ENCODE measurements at regions not wholly inside any gene's neighbourhood (a gene's known extent, or its start where the extent isn't known, plus 50 kb on each side); places are given as distances from the start of the nearest gene placed in this dataset.
A peak's percentile ranks its signal among the peaks of the same experiment; 100 is the strongest.
"Not testable (repeated sequence)": the region's sequence is repeated elsewhere in the genome, so short reads cannot be mapped to it uniquely, and the experiment has no call there.

DNA sequence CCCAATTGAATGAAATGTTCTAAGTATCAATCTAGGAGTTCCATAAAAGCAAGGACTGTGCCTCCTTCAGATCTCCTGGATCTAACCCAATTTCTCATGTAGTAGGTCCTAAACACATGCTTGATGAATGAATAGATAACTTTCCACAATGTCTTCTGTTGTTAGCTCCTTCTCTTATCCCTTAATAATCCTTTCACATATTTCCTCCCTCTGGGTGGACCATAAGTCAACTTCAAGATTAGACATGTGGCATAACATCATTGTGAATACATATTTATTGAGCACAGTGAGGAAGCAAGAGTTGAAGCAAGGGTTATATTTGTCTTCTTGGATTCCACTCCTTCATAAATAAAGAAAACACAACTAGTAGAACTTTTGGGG is 108.6 kb upstream of the EGFLAM start:
- no peak for DNase-seq

GRCh38 chr5:38148021-38148625 is 110.2 kb upstream of the EGFLAM start:
- peak in 21 of 56 donors; percentile 1 to 80 (median 6) for DNase-seq

- no peak for DNase-seq
These were observed 115.0 kb upstream of the EGFLAM start for GRCh38 chr5:38143384-38143783.

- no peak for DNase-seq
These were observed 116.7 kb upstream of the EGFLAM start for GRCh38 chr5:38141665-38142064.

DNA sequence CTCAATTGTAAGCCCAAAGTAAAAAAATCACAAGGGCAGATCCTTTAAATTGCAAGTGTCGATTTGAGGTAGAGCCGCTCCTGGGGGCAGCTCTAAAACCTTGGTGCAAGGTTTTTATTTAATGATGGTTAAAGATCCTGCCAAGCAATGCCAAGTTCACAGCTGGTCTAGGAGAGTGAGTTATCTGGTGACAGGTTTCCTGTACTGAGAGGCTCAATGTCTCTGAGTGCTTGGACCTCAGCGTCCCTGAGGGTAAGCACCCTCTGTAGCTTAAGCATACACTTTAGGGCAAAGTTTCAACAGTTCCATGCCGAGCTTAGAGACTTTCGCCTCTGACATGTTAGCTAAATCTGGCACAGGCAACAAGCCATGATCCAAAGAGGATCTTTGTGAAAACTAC is 119.8 kb upstream of the EGFLAM start:
- DNase-seq = no peak

- no peak for DNase-seq
These were observed 122.8 kb upstream of the EGFLAM start for GRCh38 chr5:38135486-38136039.

GRCh38 chr5:38134810-38135209 is 123.5 kb upstream of the EGFLAM start:
- no peak for DNase-seq

- not testable (repeated sequence) for DNase-seq
These were observed 124.1 kb upstream of the EGFLAM start for GRCh38 chr5:38134294-38134693.

- no peak for DNase-seq
These were observed 126.7 kb upstream of the EGFLAM start for GRCh38 chr5:38131686-38132085.

DNA sequence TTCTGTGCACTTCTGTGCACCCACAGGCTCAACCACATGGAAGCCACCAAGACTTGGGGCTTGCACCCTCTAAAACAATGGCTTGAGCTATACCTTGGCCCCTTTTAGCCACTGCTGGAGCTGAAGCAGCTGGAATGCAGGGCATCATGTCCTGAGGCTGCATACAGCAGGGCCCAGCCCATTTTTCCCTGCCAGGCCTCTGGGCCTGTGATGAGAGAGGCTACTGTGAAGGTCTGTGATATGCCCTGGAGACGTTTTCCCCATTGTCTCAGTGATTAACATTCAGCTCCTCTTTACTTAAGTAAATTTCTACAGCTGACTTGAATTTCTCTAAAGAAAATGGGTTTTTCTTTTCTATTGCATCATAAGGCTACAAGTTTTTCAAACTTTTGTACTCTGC is 134.0 kb upstream of the EGFLAM start:
- no peak for DNase-seq

DNA sequence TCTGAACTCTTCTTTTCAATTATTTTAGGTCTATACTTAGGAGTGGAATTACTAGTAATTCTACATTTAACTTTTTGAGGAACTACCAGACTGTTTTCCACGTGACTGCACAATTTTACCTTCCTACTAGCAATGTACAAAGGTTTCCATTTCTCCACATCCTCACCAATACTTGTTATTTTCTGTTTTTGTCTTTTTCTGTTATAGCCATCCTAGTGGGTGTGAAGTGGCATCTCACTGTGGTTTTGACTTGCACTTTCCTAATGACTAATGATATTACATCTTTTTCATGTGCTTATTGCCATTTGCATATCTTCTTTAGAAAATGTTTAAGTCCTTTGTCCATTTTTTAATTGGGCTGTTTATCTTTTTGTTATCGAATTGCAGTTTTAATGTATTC is 136.9 kb upstream of the EGFLAM start:
- DNase-seq = no peak

DNA sequence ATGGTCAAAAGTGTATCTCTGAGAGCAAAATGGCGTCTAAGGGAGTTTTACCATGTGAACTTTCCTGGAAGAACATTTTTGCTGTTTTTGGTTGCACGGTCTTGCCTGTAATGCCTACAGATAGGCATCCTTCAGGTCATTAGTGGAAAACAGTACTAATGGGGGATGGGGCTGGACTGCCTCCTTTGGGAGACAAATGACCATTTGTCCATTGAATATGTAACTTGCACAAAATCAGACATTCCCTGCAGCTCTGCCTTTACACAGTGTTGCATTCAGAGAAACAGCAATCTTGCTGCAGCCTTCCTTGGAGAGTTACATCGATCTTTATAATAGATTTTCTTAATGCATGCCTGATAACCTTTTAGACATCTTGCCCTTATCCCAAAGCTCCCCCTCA is 138.5 kb upstream of the EGFLAM start:
- DNase-seq = no peak

DNA sequence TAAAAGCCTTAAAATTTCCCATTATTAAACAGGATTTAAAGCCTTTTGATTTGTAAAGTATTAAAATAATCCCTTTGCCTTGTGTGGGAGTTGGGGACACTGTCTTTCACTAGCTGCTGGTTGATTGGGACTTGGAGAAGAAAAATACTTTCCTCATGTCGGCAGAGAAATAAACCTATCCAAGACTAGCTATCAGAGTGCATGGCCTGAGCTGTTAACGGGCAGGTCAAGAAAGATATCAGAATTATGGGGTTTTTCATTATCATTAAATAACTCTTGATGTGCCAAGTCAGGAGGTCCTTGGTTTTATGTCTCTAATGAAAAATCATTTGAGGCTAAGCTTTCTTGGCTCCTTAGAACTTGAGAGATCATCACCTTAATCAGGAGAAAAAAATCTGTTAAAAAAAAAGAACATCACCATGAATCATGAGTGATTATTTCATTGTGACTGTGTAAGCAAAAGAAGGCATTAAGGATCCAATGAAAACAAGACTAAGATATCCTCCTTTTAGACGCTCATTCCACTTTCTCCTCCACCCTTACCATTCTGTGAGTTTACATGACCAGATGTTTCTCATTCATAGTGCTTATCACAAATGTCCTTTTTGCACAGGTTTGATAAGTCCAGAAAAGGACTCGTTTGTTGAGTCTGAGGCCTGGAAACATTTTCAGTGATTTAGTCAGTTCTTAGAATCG is 140.4 kb upstream of the EGFLAM start:
- no peak for DNase-seq

- no peak for DNase-seq
These were observed 143.0 kb upstream of the EGFLAM start for GRCh38 chr5:38115318-38115827.

GRCh38 chr5:38113880-38114279 is 144.5 kb upstream of the EGFLAM start:
- DNase-seq = no peak

- DNase-seq = no peak
These were observed 144.9 kb upstream of the EGFLAM start for GRCh38 chr5:38113456-38113855.

GRCh38 chr5:38112938-38113337 is 145.4 kb upstream of the EGFLAM start:
- DNase-seq = no peak

DNA sequence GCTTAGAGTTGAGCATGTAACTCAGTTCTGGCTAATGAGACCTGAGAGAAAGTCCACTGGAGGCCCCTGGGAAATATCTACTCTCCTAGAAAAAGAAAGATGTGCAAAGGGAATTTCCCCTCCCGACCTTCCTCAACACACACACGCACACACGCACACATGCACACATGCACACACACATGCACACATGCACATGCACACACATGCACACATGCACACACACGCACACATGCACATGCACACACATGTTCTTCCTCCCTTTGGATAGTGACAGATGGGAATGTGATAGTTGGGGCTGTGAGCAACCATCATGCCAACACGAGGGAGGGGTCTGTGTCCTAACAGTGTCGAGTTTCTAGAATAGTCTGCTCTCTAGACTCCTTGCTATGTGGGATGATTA is 148.2 kb upstream of the EGFLAM start:
- no peak for DNase-seq

DNA sequence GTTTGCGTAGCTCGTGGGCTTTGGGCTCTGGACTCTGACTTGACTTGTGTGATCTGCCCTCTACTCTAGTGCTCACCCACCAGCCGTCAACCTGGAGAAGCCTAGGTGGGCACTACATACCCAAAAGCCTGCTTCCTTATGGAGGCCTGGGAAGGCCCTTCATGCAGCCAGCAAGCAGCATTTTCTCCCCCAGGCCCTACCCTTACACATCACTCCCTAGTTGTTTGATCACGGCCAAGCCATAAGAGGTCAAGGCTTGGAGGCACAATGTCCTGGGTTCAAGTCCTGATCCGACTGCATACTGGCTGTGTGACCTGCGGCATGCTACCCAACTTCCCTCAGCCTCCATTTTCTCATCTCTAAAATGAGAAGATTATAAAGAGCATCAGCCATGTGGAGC is 151.3 kb upstream of the EGFLAM start:
- DNase-seq = no peak

DNA sequence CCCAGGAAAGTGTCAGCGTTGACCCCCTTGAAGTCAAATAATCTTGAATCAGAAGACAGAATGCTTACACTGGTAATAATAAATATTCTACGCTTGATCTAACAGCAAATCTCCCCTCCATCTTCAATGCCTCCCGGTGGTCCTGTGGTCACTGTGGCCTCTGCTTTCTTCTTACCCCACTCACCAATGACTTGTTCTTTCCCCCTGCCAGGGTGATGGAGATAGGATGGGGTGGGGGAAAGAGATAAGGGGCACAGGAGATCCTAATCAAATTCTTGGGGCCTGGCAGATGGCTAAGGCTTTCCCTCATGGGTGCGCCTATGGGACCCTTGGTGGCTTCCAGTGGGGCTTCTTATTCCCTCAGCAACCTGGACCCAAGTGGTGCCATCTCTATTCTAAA is 152.6 kb upstream of the EGFLAM start:
- no peak for DNase-seq

- DNase-seq = no peak
These were observed 153.2 kb upstream of the EGFLAM start for GRCh38 chr5:38105231-38105570.

DNA sequence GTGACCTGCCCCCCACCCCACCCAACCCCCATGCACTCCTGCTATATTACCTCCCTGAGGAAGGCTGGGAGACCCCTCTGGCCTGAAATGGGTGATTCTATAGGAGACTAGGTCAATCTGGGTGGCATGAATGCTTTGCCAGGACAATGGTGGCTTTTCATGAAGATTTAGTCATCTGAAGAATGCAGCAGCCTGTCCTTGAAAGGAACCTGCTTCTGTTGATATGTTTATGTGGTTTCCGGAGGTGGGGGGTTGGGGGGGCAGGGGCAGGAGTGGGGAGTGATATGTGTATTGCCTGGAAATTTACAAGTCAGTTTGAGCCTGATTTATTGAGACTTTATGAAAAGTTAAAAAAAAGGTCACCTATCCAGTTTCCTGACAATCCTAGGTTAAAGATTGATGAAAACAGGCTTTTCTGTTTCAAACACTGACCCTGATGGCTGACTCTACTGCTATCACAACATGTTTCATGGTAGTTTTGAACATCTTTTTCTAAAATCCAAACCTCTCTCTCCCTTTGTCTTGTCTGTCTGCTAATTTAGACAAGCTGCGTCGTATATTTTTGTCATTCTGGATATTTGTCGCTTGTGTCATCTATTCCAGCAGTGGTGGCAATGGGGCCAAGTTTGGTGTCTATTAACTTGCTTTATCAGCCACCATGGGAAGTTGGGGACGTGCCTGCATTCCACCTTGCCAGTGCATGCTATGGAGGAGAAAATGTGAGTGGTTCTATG is 153.7 kb upstream of the EGFLAM start:
- DNase-seq = no peak

All from nucleus accumbens (tissue), 56 donors.